GM21367 (cell line): ENCODE measurements at regions not wholly inside any gene's neighbourhood (a gene's known extent, or its start where the extent isn't known, plus 50 kb on each side); places are given as distances from the start of the nearest gene placed in this dataset.
"Not testable (repeated sequence)": the region's sequence is repeated elsewhere in the genome, so short reads cannot be mapped to it uniquely, and the experiment has no call there.

ENCODE experiments used
- ATAC-seq: cut with Tn5 transposase; IDR thresholded peaks from one replicate; pipeline ENCODE4 v1.9.1; 2021; ENCODE audit not compliant: unreplicated experiment

- no peak for ATAC-seq
Observed at GRCh38 chr10:128573281-128573845, 447.1 kb upstream of the MKI67 start.

- ATAC-seq, result no peak
Observed at GRCh38 chr10:128573986-128574385, 447.8 kb upstream of the MKI67 start.

GRCh38 chr10:128574581-128575210, 448.5 kb upstream of the MKI67 start:
- ATAC-seq, result no peak

- no peak for ATAC-seq
Observed at GRCh38 chr10:128575761-128576160, 449.5 kb upstream of the MKI67 start.

GRCh38 chr10:128576336-128576735, 450.1 kb upstream of the MKI67 start:
- ATAC-seq, result no peak

GRCh38 chr10:128576943-128577670, 450.9 kb upstream of the MKI67 start:
- no peak for ATAC-seq

GRCh38 chr10:128577958-128578750, 451.9 kb upstream of the MKI67 start:
- no peak for ATAC-seq

- no peak for ATAC-seq
Observed at GRCh38 chr10:128578766-128579165, 452.5 kb upstream of the MKI67 start.

GRCh38 chr10:128579280-128579865, 453.1 kb upstream of the MKI67 start:
- ATAC-seq, result no peak

GRCh38 chr10:128579901-128580300, 453.7 kb upstream of the MKI67 start:
- ATAC-seq, result no peak

- ATAC-seq, result not testable (repeated sequence)
Observed at GRCh38 chr10:128583125-128583524, 456.9 kb upstream of the MKI67 start.

- ATAC-seq, result not testable (repeated sequence)
Observed at GRCh38 chr10:128586599-128586998, 460.4 kb upstream of the MKI67 start.

GRCh38 chr10:128587689-128588088, 461.5 kb upstream of the MKI67 start:
- no peak for ATAC-seq

- no peak for ATAC-seq
Observed at GRCh38 chr10:128588402-128588801, 462.2 kb upstream of the MKI67 start.

GRCh38 chr10:128594688-128595087, 468.5 kb upstream of the MKI67 start:
- no peak for ATAC-seq

GRCh38 chr10:128596906-128597305, 470.7 kb upstream of the MKI67 start:
- ATAC-seq, result no peak

GRCh38 chr10:128599030-128599429, 472.8 kb upstream of the MKI67 start:
- ATAC-seq, result no peak

GRCh38 chr10:128599538-128599937, 473.3 kb upstream of the MKI67 start:
- ATAC-seq, result no peak

GRCh38 chr10:128602183-128602582, 476.0 kb upstream of the MKI67 start:
- ATAC-seq, result no peak

GRCh38 chr10:128604025-128604424, 477.8 kb upstream of the MKI67 start:
- no peak for ATAC-seq

GRCh38 chr10:128605180-128605579, 479.0 kb upstream of the MKI67 start:
- ATAC-seq, result no peak
